ENCODE measurements at regions not wholly inside any gene's neighbourhood (a gene's known extent, or its start where the extent isn't known, plus 50 kb on each side); places are given as distances from the start of the nearest gene placed in this dataset.

- H3K9me3 Mint-ChIP-seq, result peaks cover 8 to 24% (median 22%) of the 10 kb centered on the region in 5 donors
- Histone ChIP-seq H3K27ac (ENCODE audit: low read depth, low read length) (no peak overlapping the region), H3K9me3 (ENCODE audit: low read length) (peaks cover 10% of the 10 kb centered on the region), H3K4me3 (ENCODE audit: low read length) (no peak overlapping the region), H3K36me3 (ENCODE audit: insufficient read depth, low read length) (no peaks in the 10 kb centered on the region), H3K4me1 (ENCODE audit: insufficient read depth, low read length) (no peaks in the 10 kb centered on the region), H3K27me3 (ENCODE audit: insufficient read depth, low read length, poor library complexity, severe bottlenecking) (no peaks in the 10 kb centered on the region)
- DNase-seq, result no peak
- no peak overlapping the region for H3K27ac Mint-ChIP-seq
- peaks cover 0 to 4% of the 10 kb centered on the region in 2 donors for H3K27me3 Mint-ChIP-seq
- peaks cover 12 to 24% (median 17%) of the 10 kb centered on the region in 3 donors for H3K4me1 Mint-ChIP-seq
- no peak overlapping the region for H3K4me3 Mint-ChIP-seq
- H3K36me3 Mint-ChIP-seq, result peaks cover 1 to 32% (median 6%) of the 10 kb centered on the region in 3 donors
- ChIA-PET POLR2A (no interaction called here), CTCF (no interaction called here)
Observed at GRCh38 chr11:72514331-72514730, 80.0 kb upstream of the CLPB start.

GRCh38 chr11:72513411-72513810, 79.1 kb upstream of the CLPB start:
- H3K36me3 ChIP-seq (ENCODE audit: insufficient read depth, low read length), result no peaks in the 10 kb centered on the region
- Mint-ChIP-seq H3K36me3 (peaks cover 1 to 37% (median 7%) of the 10 kb centered on the region in 3 donors), H3K27ac (no peak overlapping the region), H3K9me3 (peaks cover 8 to 24% (median 22%) of the 10 kb centered on the region in 5 donors), H3K27me3 (peaks cover 0 to 4% of the 10 kb centered on the region in 2 donors), H3K4me1 (peaks cover 7 to 18% (median 11%) of the 10 kb centered on the region in 3 donors), H3K4me3 (no peak overlapping the region)
- DNase-seq, result no peak
- H3K27ac ChIP-seq (ENCODE audit: low read depth, low read length), result no peak overlapping the region
- ChIA-PET POLR2A (no interaction called here), CTCF (no interaction called here)
- H3K27me3 ChIP-seq (ENCODE audit: insufficient read depth, low read length, poor library complexity, severe bottlenecking), result no peaks in the 10 kb centered on the region
- peaks cover 10% of the 10 kb centered on the region for H3K9me3 ChIP-seq (ENCODE audit: low read length)
- H3K4me3 ChIP-seq (ENCODE audit: low read length), result no peak overlapping the region
- no peaks in the 10 kb centered on the region for H3K4me1 ChIP-seq (ENCODE audit: insufficient read depth, low read length)

GRCh38 chr11:72512956-72513355, 78.6 kb upstream of the CLPB start:
- Histone ChIP-seq H3K27ac (ENCODE audit: low read depth, low read length) (no peak overlapping the region), H3K4me1 (ENCODE audit: insufficient read depth, low read length) (no peaks in the 10 kb centered on the region), H3K27me3 (ENCODE audit: insufficient read depth, low read length, poor library complexity, severe bottlenecking) (no peaks in the 10 kb centered on the region), H3K4me3 (ENCODE audit: low read length) (no peak overlapping the region), H3K9me3 (ENCODE audit: low read length) (peaks cover 10% of the 10 kb centered on the region), H3K36me3 (ENCODE audit: insufficient read depth, low read length) (no peaks in the 10 kb centered on the region)
- ChIA-PET CTCF (no interaction called here), POLR2A (no interaction called here)
- Mint-ChIP-seq H3K27me3 (peaks cover 0 to 4% of the 10 kb centered on the region in 2 donors), H3K36me3 (peaks cover 1 to 40% (median 7%) of the 10 kb centered on the region in 3 donors), H3K9me3 (peaks cover 8 to 26% (median 22%) of the 10 kb centered on the region in 5 donors), H3K4me3 (no peak overlapping the region), H3K27ac (no peak overlapping the region), H3K4me1 (peaks cover 7 to 17% (median 9%) of the 10 kb centered on the region in 3 donors)
- DNase-seq, result no peak

- Mint-ChIP-seq H3K4me1 (peaks cover 0 to 3% (median 2%) of the 10 kb centered on the region in 3 donors), H3K4me3 (no peak overlapping the region), H3K27me3 (peaks cover 0 to 6% of the 10 kb centered on the region in 2 donors), H3K27ac (peak overlapping the region in 1 of 8 donors; percentile 6), H3K9me3 (peaks cover 8 to 26% (median 22%) of the 10 kb centered on the region in 5 donors), H3K36me3 (peaks cover 1 to 49% (median 7%) of the 10 kb centered on the region in 3 donors)
- CTCF ChIA-PET, result no interaction called here
- POLR2A ChIA-PET, result no interaction called here
- Histone ChIP-seq H3K4me1 (ENCODE audit: insufficient read depth, low read length) (no peaks in the 10 kb centered on the region), H3K27ac (ENCODE audit: low read depth, low read length) (no peak overlapping the region), H3K27me3 (ENCODE audit: insufficient read depth, low read length, poor library complexity, severe bottlenecking) (no peaks in the 10 kb centered on the region), H3K9me3 (ENCODE audit: low read length) (peaks cover 10% of the 10 kb centered on the region), H3K36me3 (ENCODE audit: insufficient read depth, low read length) (no peaks in the 10 kb centered on the region), H3K4me3 (ENCODE audit: low read length) (no peak overlapping the region)
- no peak for DNase-seq
Observed at GRCh38 chr11:72511393-72512047, 77.2 kb upstream of the CLPB start.

GRCh38 chr11:72507050-72507449, 72.7 kb upstream of the CLPB start:
- no peak overlapping the region for H3K4me3 Mint-ChIP-seq
- no peak overlapping the region for H3K27ac Mint-ChIP-seq
- H3K4me1 ChIP-seq (ENCODE audit: insufficient read depth, low read length), result no peaks in the 10 kb centered on the region
- H3K27me3 ChIP-seq (ENCODE audit: insufficient read depth, low read length, poor library complexity, severe bottlenecking), result no peaks in the 10 kb centered on the region
- peaks cover 9 to 22% (median 16%) of the 10 kb centered on the region in 5 donors for H3K9me3 Mint-ChIP-seq
- H3K36me3 Mint-ChIP-seq, result peaks cover 0 to 48% (median 8%) of the 10 kb centered on the region in 3 donors
- H3K36me3 ChIP-seq (ENCODE audit: insufficient read depth, low read length), result no peaks in the 10 kb centered on the region
- H3K4me1 Mint-ChIP-seq, result peaks cover 0 to 6% (median 0%) of the 10 kb centered on the region in 3 donors
- no peak overlapping the region for H3K4me3 ChIP-seq (ENCODE audit: low read length)
- no peak for DNase-seq
- POLR2A ChIA-PET, result no interaction called here
- no peak overlapping the region for H3K27ac ChIP-seq (ENCODE audit: low read depth, low read length)
- H3K27me3 Mint-ChIP-seq, result peaks cover 6 to 8% of the 10 kb centered on the region in 2 donors
- CTCF ChIA-PET, result no interaction called here
- peaks cover 10% of the 10 kb centered on the region for H3K9me3 ChIP-seq (ENCODE audit: low read length)

GRCh38 chr11:72497731-72498130, 63.4 kb upstream of the CLPB start:
- Histone ChIP-seq H3K36me3 (ENCODE audit: insufficient read depth, low read length) (no peaks in the 10 kb centered on the region), H3K9me3 (ENCODE audit: low read length) (no peaks in the 10 kb centered on the region), H3K4me3 (ENCODE audit: low read length) (no peak overlapping the region), H3K27me3 (ENCODE audit: insufficient read depth, low read length, poor library complexity, severe bottlenecking) (no peaks in the 10 kb centered on the region), H3K4me1 (ENCODE audit: insufficient read depth, low read length) (no peaks in the 10 kb centered on the region), H3K27ac (ENCODE audit: low read depth, low read length) (no peak overlapping the region)
- Mint-ChIP-seq H3K4me3 (no peak overlapping the region), H3K9me3 (peaks cover 7 to 10% (median 9%) of the 10 kb centered on the region in 5 donors), H3K4me1 (peaks cover 8 to 15% (median 12%) of the 10 kb centered on the region in 3 donors), H3K27ac (no peak overlapping the region), H3K36me3 (peaks cover 0 to 8% (median 7%) of the 10 kb centered on the region in 3 donors), H3K27me3 (peaks cover 0 to 3% of the 10 kb centered on the region in 2 donors)
- no peak for DNase-seq
- POLR2A ChIA-PET, result no interaction called here
- CTCF ChIA-PET, result interaction anchor here (1.5 kb wide), 1 partner anchor 26 kb away, joined by 5 read pairs; no protein-coding TSS in a partner anchor

GRCh38 chr11:72494109-72494429, 59.7 kb upstream of the CLPB start:
- Mint-ChIP-seq H3K36me3 (peaks cover 0 to 2% (median 0%) of the 10 kb centered on the region in 3 donors), H3K9me3 (no peaks in the 10 kb centered on the region), H3K4me3 (no peak overlapping the region), H3K27me3 (peaks cover 0 to 3% of the 10 kb centered on the region in 2 donors), H3K4me1 (peaks cover 8 to 15% (median 12%) of the 10 kb centered on the region in 3 donors), H3K27ac (no peak overlapping the region)
- CTCF ChIA-PET, result interaction anchor here (0.8 to 1.2 kb wide), 2 partner anchors 10 to 91 kb away, joined by 3 to 4 read pairs; no protein-coding TSS in a partner anchor
- no peak overlapping the region for H3K4me3 ChIP-seq (ENCODE audit: low read length)
- no peak for DNase-seq
- no peaks in the 10 kb centered on the region for H3K9me3 ChIP-seq (ENCODE audit: low read length)
- no peak overlapping the region for H3K27ac ChIP-seq (ENCODE audit: low read depth, low read length)
- no peaks in the 10 kb centered on the region for H3K4me1 ChIP-seq (ENCODE audit: insufficient read depth, low read length)
- no peaks in the 10 kb centered on the region for H3K36me3 ChIP-seq (ENCODE audit: insufficient read depth, low read length)
- H3K27me3 ChIP-seq (ENCODE audit: insufficient read depth, low read length, poor library complexity, severe bottlenecking), result no peaks in the 10 kb centered on the region
- POLR2A ChIA-PET, result no interaction called here

- Mint-ChIP-seq H3K4me3 (no peak overlapping the region), H3K4me1 (peaks cover 8 to 15% (median 12%) of the 10 kb centered on the region in 3 donors), H3K27me3 (peaks cover 0 to 3% of the 10 kb centered on the region in 2 donors), H3K9me3 (no peaks in the 10 kb centered on the region), H3K27ac (peak overlapping the region in 1 of 8 donors; percentile 33), H3K36me3 (no peaks in the 10 kb centered on the region)
- ChIA-PET POLR2A (no interaction called here), CTCF (interaction anchor here (0.8 to 1.2 kb wide), 3 partner anchors 9 to 92 kb away, joined by 3 to 4 read pairs (median 3); no protein-coding TSS in a partner anchor)
- Histone ChIP-seq H3K36me3 (ENCODE audit: insufficient read depth, low read length) (no peaks in the 10 kb centered on the region), H3K4me1 (ENCODE audit: insufficient read depth, low read length) (no peaks in the 10 kb centered on the region), H3K27me3 (ENCODE audit: insufficient read depth, low read length, poor library complexity, severe bottlenecking) (no peaks in the 10 kb centered on the region), H3K27ac (ENCODE audit: low read depth, low read length) (no peak overlapping the region), H3K9me3 (ENCODE audit: low read length) (no peaks in the 10 kb centered on the region), H3K4me3 (ENCODE audit: low read length) (no peak overlapping the region)
- DNase-seq, result no peak
Observed at GRCh38 chr11:72493426-72494108, 59.2 kb upstream of the CLPB start.

Data from CD8-positive, alpha-beta memory T cell (primary cell).